22Rv1 (cell line): ENCODE measurements at regions not wholly inside any gene's neighbourhood (a gene's known extent, or its start where the extent isn't known, plus 50 kb on each side); places are given as distances from the start of the nearest gene placed in this dataset.

Experiments
- CTCF ChIP-seq: fragments of 450-650 bp; IDR thresholded peaks from 2 replicates; pipeline ENCODE4 v1.5.1; 2017; ENCODE audit warnings: mild to moderate bottlenecking
- ZFX ChIP-seq: fragments of 450-650 bp; IDR thresholded peaks from 2 replicates; pipeline ENCODE4 v1.6.1; 2017; ENCODE audit warnings: antibody characterized with exemption, borderline replicate concordance

- TF ChIP-seq CTCF: no peak
- no peak for TF ChIP-seq ZFX
Measured at GRCh38 chr1:29708796-29709703, 472.7 kb downstream of the PTPRU start.
